CD4-positive, CD25-positive, alpha-beta regulatory T cell (primary cell): ENCODE measurements at regions not wholly inside any gene's neighbourhood (a gene's known extent, or its start where the extent isn't known, plus 50 kb on each side); places are given as distances from the start of the nearest gene placed in this dataset.

Experiments
- ATAC-seq, 2 donors: fragments of 150-1000 bp; cut with Tn5 transposase; one replicate each; pipeline ENCODE4 v1.10.0; 2021; ENCODE audit warnings: low read depth in 2 of 2, moderate number of reproducible peaks in 2 of 2, moderate library complexity in 1 of 2
- DNase-seq, 3 donors: peaks; one replicate each; pipeline versions ENCODE4 v3.0.0 to v3.0.0-alpha.2; 2012 to 2022; ENCODE audit warnings: mixed read lengths in 1 of 3
- H3K27ac ChIP-seq: one replicate; pipeline ENCODE4 v1.7.0; 2013; ENCODE audit warnings: mild to moderate bottlenecking, low read length; ENCODE audit not compliant: insufficient read depth, poor library complexity, severe bottlenecking
- H3K27me3 ChIP-seq: one replicate; pipeline ENCODE4 v1.7.0; 2013; ENCODE audit warnings: low read length; ENCODE audit not compliant: control insufficient read depth, insufficient read depth
- H3K36me3 ChIP-seq: one replicate; pipeline ENCODE4 v1.7.0; 2013; ENCODE audit warnings: mild to moderate bottlenecking, low read length, moderate library complexity; ENCODE audit not compliant: control insufficient read depth, insufficient read depth
- H3K4me1 ChIP-seq: 2 replicates; pipeline ENCODE4 v1.7.0; 2013; ENCODE audit warnings: mild to moderate bottlenecking, low read length; ENCODE audit not compliant: insufficient read depth, control insufficient read depth, poor library complexity, severe bottlenecking
- H3K4me3 ChIP-seq: one replicate; pipeline ENCODE4 v1.7.0; 2013; ENCODE audit warnings: low read depth, mild to moderate bottlenecking, low read length, moderate library complexity
- H3K9me3 ChIP-seq, 2 experiments: 1 replicate in 1 of 2; 2 replicates in 1 of 2; pipeline ENCODE4 v1.7.0; 2013; ENCODE audit warnings: low read length in 2 of 2, mild to moderate bottlenecking in 1 of 2, moderate library complexity in 1 of 2; ENCODE audit not compliant: control insufficient read depth in 2 of 2
- H3K27ac Mint-ChIP-seq, 3 donors: one replicate each; pipeline ENCODE4 v1.8.0; 2020 to 2022; ENCODE audit warnings: mild to moderate bottlenecking in 3 of 3, mixed read lengths in 3 of 3, moderate library complexity in 2 of 3
- H3K27me3 Mint-ChIP-seq: one replicate; pipeline ENCODE4 v1.8.0; 2022; ENCODE audit warnings: mild to moderate bottlenecking, mixed read lengths
- H3K36me3 Mint-ChIP-seq: one replicate; pipeline ENCODE4 v1.8.0; 2020; ENCODE audit warnings: mixed read lengths
- H3K4me1 Mint-ChIP-seq, 4 donors: one replicate each; pipeline ENCODE4 v1.8.0; 2020 to 2022; ENCODE audit warnings: mixed read lengths in 4 of 4, mild to moderate bottlenecking in 1 of 4
- H3K4me3 Mint-ChIP-seq, 4 donors: one replicate each; pipeline ENCODE4 v1.8.0; 2020 to 2022; ENCODE audit warnings: mild to moderate bottlenecking in 4 of 4, mixed read lengths in 4 of 4, moderate library complexity in 3 of 4
- H3K9me3 Mint-ChIP-seq, 7 donors: one replicate each; pipeline ENCODE4 v1.8.0; 2020 to 2022; ENCODE audit warnings: mixed read lengths in 7 of 7, mild to moderate bottlenecking in 3 of 7, moderate library complexity in 2 of 7

GRCh38 chr17:5665164-5665563, 80.9 kb upstream of the NLRP1 start:
- Mint-ChIP-seq H3K4me3 (no peak overlapping the region), H3K9me3 (no peaks in the 10 kb centered on the region)

GRCh38 chr17:5667871-5668270, 83.6 kb upstream of the NLRP1 start:
- no peak overlapping the region for H3K27ac ChIP-seq
- ATAC-seq (no peak), DNase-seq (no peak)
- peaks cover 5% of the 10 kb centered on the region for H3K27me3 ChIP-seq
- H3K4me3 ChIP-seq = no peak overlapping the region
- Mint-ChIP-seq H3K4me1 (no peaks in the 10 kb centered on the region), H3K4me3 (no peak overlapping the region), H3K36me3 (no peaks in the 10 kb centered on the region), H3K27ac (no peak overlapping the region), H3K9me3 (no peaks in the 10 kb centered on the region), H3K27me3 (peaks cover 7% of the 10 kb centered on the region)
- no peaks in the 10 kb centered on the region for H3K9me3 ChIP-seq
- no peaks in the 10 kb centered on the region for H3K36me3 ChIP-seq
- no peaks in the 10 kb centered on the region for H3K4me1 ChIP-seq

More at GRCh38 chr17:5665164-5665563, 80.9 kb upstream of the NLRP1 start:
- H3K4me1 ChIP-seq = no peaks in the 10 kb centered on the region
- no peak overlapping the region for H3K27ac ChIP-seq
- no peaks in the 10 kb centered on the region for H3K4me1 Mint-ChIP-seq
- DNase-seq (no peak), ATAC-seq (no peak)
- peaks cover 5% of the 10 kb centered on the region for H3K27me3 ChIP-seq
- no peaks in the 10 kb centered on the region for H3K9me3 ChIP-seq
- no peak overlapping the region for H3K27ac Mint-ChIP-seq
- no peak overlapping the region for H3K4me3 ChIP-seq
- H3K36me3 ChIP-seq = no peaks in the 10 kb centered on the region
- no peaks in the 10 kb centered on the region for H3K36me3 Mint-ChIP-seq
- peaks cover 15% of the 10 kb centered on the region for H3K27me3 Mint-ChIP-seq

- no peaks in the 10 kb centered on the region for H3K4me1 ChIP-seq
- ATAC-seq = no peak
- no peak overlapping the region for H3K4me3 ChIP-seq
- H3K36me3 Mint-ChIP-seq = no peaks in the 10 kb centered on the region
- H3K4me3 Mint-ChIP-seq = no peak overlapping the region
- H3K27ac ChIP-seq = no peak overlapping the region
- H3K4me1 Mint-ChIP-seq = no peaks in the 10 kb centered on the region
- H3K9me3 ChIP-seq = no peaks in the 10 kb centered on the region
- no peaks in the 10 kb centered on the region for H3K36me3 ChIP-seq
- peaks cover 0 to 2% (median 0%) of the 10 kb centered on the region in 7 donors for H3K9me3 Mint-ChIP-seq
- H3K27me3 Mint-ChIP-seq = peaks cover 3% of the 10 kb centered on the region
- no peak for DNase-seq
- peaks cover 5% of the 10 kb centered on the region for H3K27me3 ChIP-seq
- no peak overlapping the region for H3K27ac Mint-ChIP-seq
These were observed 84.3 kb upstream of the NLRP1 start for GRCh38 chr17:5668557-5669138.

GRCh38 chr17:5669191-5669590, 84.9 kb upstream of the NLRP1 start:
- Mint-ChIP-seq H3K27me3 (no peaks in the 10 kb centered on the region), H3K4me3 (no peak overlapping the region), H3K9me3 (peaks cover 0 to 2% (median 0%) of the 10 kb centered on the region in 7 donors), H3K36me3 (no peaks in the 10 kb centered on the region), H3K4me1 (no peaks in the 10 kb centered on the region), H3K27ac (no peak overlapping the region)
- H3K36me3 ChIP-seq = no peaks in the 10 kb centered on the region
- DNase-seq (no peak), ATAC-seq (no peak)
- H3K4me1 ChIP-seq = no peaks in the 10 kb centered on the region
- peaks cover 5% of the 10 kb centered on the region for H3K27me3 ChIP-seq
- H3K27ac ChIP-seq = no peak overlapping the region
- no peak overlapping the region for H3K4me3 ChIP-seq
- H3K9me3 ChIP-seq = no peaks in the 10 kb centered on the region

GRCh38 chr17:5672141-5672540, 87.8 kb upstream of the NLRP1 start:
- Histone ChIP-seq H3K27me3 (peaks cover 8% of the 10 kb centered on the region), H3K9me3 (no peaks in the 10 kb centered on the region), H3K4me3 (no peak overlapping the region), H3K36me3 (no peaks in the 10 kb centered on the region), H3K4me1 (no peaks in the 10 kb centered on the region), H3K27ac (no peak overlapping the region)
- no peak for ATAC-seq
- Mint-ChIP-seq H3K4me3 (no peak overlapping the region), H3K9me3 (peaks cover 0 to 3% (median 0%) of the 10 kb centered on the region in 7 donors), H3K27ac (no peak overlapping the region), H3K27me3 (peaks cover under 1% of the 10 kb centered on the region), H3K4me1 (no peaks in the 10 kb centered on the region), H3K36me3 (no peaks in the 10 kb centered on the region)
- DNase-seq = no peak

GRCh38 chr17:5672815-5673430, 88.6 kb upstream of the NLRP1 start:
- Histone ChIP-seq H3K4me3 (no peak overlapping the region), H3K36me3 (no peaks in the 10 kb centered on the region), H3K27ac (no peak overlapping the region), H3K9me3 (no peaks in the 10 kb centered on the region), H3K4me1 (no peaks in the 10 kb centered on the region), H3K27me3 (peaks cover 8% of the 10 kb centered on the region)
- Mint-ChIP-seq H3K9me3 (peaks cover 0 to 3% (median 0%) of the 10 kb centered on the region in 7 donors), H3K27ac (peak overlapping the region in 1 of 3 donors; percentile 76), H3K4me1 (no peaks in the 10 kb centered on the region), H3K27me3 (peaks cover 7% of the 10 kb centered on the region), H3K4me3 (peak overlapping the region in 1 of 4 donors; percentile 39), H3K36me3 (no peaks in the 10 kb centered on the region)
- no peak for DNase-seq
- ATAC-seq = no peak

GRCh38 chr17:5675625-5676421, 91.5 kb upstream of the NLRP1 start:
- Mint-ChIP-seq H3K27me3 (peaks cover 24% of the 10 kb centered on the region), H3K27ac (no peak overlapping the region), H3K36me3 (no peaks in the 10 kb centered on the region), H3K4me1 (no peaks in the 10 kb centered on the region), H3K9me3 (peaks cover 0 to 4% (median 2%) of the 10 kb centered on the region in 7 donors), H3K4me3 (no peak overlapping the region)
- no peaks in the 10 kb centered on the region for H3K4me1 ChIP-seq
- no peaks in the 10 kb centered on the region for H3K9me3 ChIP-seq
- peaks cover 2% of the 10 kb centered on the region for H3K27me3 ChIP-seq
- DNase-seq (no peak), ATAC-seq (no peak)
- H3K27ac ChIP-seq = no peak overlapping the region
- no peaks in the 10 kb centered on the region for H3K36me3 ChIP-seq
- no peak overlapping the region for H3K4me3 ChIP-seq
